ENCODE measurements at regions not wholly inside any gene's neighbourhood (a gene's known extent, or its start where the extent isn't known, plus 50 kb on each side); places are given as distances from the start of the nearest gene placed in this dataset.

DNA sequence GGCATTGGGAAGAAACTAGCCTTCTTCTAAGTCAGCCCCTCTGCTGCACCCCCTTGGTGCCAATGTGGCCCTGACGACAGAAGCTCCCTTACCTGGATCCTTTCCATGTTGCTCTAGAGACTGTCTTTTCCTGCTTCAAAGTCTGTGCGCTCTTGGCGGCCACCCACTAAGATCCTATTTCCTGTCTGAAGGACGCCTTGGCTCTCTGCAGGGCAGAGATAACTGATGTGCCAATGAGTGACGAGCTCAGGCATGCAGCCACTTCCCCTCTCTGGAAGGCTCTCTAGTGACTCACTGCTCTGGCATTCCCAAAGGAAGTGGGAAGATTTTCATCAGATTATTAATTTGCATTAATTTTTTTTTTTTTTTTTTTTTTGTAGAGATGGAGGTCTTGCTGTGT lies 273.5 kb downstream of the CDH20 start:
- CTCF ChIA-PET: interaction anchor here (0.6 kb wide), 1 partner anchor 89 kb away, joined by 3 read pairs; no protein-coding TSS in a partner anchor
- peak overlapping the region; percentile 90 for H3K27ac ChIP-seq
- TF ChIP-seq, protein P1, sequence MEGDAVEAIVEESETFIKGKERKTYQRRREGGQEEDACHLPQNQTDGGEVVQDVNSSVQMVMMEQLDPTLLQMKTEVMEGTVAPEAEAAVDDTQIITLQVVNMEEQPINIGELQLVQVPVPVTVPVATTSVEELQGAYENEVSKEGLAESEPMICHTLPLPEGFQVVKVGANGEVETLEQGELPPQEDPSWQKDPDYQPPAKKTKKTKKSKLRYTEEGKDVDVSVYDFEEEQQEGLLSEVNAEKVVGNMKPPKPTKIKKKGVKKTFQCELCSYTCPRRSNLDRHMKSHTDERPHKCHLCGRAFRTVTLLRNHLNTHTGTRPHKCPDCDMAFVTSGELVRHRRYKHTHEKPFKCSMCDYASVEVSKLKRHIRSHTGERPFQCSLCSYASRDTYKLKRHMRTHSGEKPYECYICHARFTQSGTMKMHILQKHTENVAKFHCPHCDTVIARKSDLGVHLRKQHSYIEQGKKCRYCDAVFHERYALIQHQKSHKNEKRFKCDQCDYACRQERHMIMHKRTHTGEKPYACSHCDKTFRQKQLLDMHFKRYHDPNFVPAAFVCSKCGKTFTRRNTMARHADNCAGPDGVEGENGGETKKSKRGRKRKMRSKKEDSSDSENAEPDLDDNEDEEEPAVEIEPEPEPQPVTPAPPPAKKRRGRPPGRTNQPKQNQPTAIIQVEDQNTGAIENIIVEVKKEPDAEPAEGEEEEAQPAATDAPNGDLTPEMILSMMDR (conservative IDR thresholded peaks at IDR 0.05; ENCODE audit: low read depth): no peak
- POLR2A ChIA-PET (ENCODE audit: low non-redundant PET): no interaction called here
- peak; percentile 88 for DNase-seq (ENCODE audit: low spot score)

DNA sequence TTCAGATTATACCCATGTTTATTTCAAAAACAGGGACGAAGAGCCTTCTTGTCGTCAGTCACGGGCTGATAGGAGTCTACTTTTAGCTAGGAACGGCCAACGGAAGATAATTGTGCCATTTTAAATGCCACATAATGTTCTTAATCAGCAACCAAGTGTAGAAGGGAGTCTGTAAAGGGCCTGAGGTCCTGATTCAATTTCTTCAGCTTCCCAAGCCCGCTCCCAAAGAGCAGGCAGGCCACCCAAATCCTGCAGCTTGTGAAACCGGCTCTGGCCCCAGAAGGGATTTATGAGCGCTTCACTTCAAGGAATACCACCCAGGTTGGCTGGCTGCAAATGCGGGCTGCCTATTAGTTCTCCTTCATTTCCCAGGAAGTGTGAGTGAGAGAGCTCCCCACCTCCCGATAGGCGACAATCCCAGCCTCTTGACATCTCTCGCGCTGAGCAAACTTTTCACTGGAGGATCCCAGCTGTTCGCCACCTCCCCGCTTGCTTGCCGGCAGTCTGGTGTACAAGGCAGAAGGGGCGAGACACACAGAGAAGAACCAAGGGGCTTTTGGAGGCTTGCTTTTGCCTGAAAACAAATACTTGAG lies 272.9 kb downstream of the CDH20 start:
- TF ChIP-seq, protein P1 (conservative IDR thresholded peaks at IDR 0.05; ENCODE audit: low read depth): no peak
- ChIA-PET POLR2A (ENCODE audit: low non-redundant PET) (no interaction called here), CTCF (interaction anchor here (0.6 kb wide), 1 partner anchor 89 kb away, joined by 3 read pairs; no protein-coding TSS in a partner anchor)
- H3K27ac ChIP-seq: peak overlapping the region; percentile 90
- DNase-seq (ENCODE audit: low spot score): peak; percentile 36

DNA sequence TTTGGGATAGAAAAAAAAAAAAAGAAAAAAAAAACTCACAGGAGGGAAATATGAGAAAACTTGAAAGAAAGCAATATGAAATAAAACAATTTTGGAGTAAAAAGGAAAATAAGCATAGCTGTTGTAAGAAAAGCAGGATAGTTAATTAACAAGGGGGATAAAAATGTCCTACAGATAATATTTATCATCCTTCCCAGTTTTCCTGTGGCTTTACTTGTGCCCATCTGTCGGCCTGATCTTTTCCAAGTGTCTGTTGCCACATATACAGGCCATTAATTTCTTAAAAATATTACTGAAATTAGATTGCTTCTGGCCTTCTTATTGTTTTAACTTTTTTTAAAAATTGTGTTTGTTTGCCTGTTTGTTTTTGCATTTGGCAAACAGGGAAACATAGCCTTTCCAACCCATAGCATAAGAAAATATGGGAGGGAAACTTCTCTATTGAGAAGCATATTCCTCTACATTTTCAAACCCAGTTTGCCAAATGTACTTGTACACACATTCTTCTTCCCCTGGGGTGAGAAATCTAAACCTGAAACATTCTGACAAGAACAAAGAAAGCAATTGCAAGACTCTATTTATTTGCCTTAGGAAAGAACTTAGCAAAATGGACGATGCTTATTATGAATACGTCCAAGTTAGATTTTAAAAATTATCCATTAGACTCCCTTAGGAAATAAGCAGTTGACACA lies 272.3 kb downstream of the CDH20 start:
- CTCF ChIA-PET: no interaction called here
- POLR2A ChIA-PET (ENCODE audit: low non-redundant PET): no interaction called here
- DNase-seq (ENCODE audit: low spot score): no peak
- peak overlapping the region; percentile 90 for H3K27ac ChIP-seq
- TF ChIP-seq, protein P1 (conservative IDR thresholded peaks at IDR 0.05; ENCODE audit: low read depth): no peak

Data from RWPE1 (cell line).